WERI-Rb-1 (cell line): ENCODE measurements at regions not wholly inside any gene's neighbourhood (a gene's known extent, or its start where the extent isn't known, plus 50 kb on each side); places are given as distances from the start of the nearest gene placed in this dataset.

Experiments used
- DNase-seq: peaks from one replicate; pipeline ENCODE4 v3.0.0-alpha.2; 2020
- H3K27ac ChIP-seq: fragments of 250-450 bp; sonication (Bioruptor Pico); 2 replicates; pipeline ENCODE4 v1.5.1; 2020; ENCODE audit warnings: mild to moderate bottlenecking, moderate library complexity
- H3K27me3 ChIP-seq: fragments of 250-450 bp; sonication (Bioruptor Pico); 2 replicates; pipeline ENCODE4 v1.5.1; 2021; ENCODE audit warnings: mild to moderate bottlenecking, low read depth, moderate library complexity; ENCODE audit not compliant: insufficient read depth, severe bottlenecking
- H3K36me3 ChIP-seq: fragments of 250-450 bp; sonication (Bioruptor Pico); 2 replicates; pipeline ENCODE4 v1.5.1; 2020; ENCODE audit warnings: mild to moderate bottlenecking, moderate library complexity
- H3K4me3 ChIP-seq: 2 replicates; pipeline ENCODE4 v1.5.1; 2011; ENCODE audit warnings: low read depth, mild to moderate bottlenecking, control low read depth, low read length
- H3K9me3 ChIP-seq: fragments of 250-450 bp; sonication (Bioruptor Pico); 2 replicates; pipeline ENCODE4 v1.5.1; 2021; ENCODE audit warnings: mild to moderate bottlenecking, moderate library complexity; ENCODE audit not compliant: severe bottlenecking
- CTCF ChIP-seq: IDR thresholded peaks from 2 replicates; pipeline ENCODE4 v1.5.1; 2011; ENCODE audit warnings: low read depth, mild to moderate bottlenecking, control low read depth, inconsistent platforms, low read length

GRCh38 chr1:232192781-232193450 lies 437.0 kb downstream of the SIPA1L2 start:
- no peak for TF ChIP-seq CTCF
- no peaks in the 10 kb centered on the region for H3K36me3 ChIP-seq
- peaks cover 20% of the 10 kb centered on the region for H3K9me3 ChIP-seq
- H3K27ac ChIP-seq = no peak overlapping the region
- peaks cover 37% of the 10 kb centered on the region for H3K27me3 ChIP-seq
- no peak for DNase-seq
- no peak overlapping the region for H3K4me3 ChIP-seq

- Histone ChIP-seq H3K27me3 (peaks cover 47% of the 10 kb centered on the region), H3K36me3 (no peaks in the 10 kb centered on the region), H3K4me3 (no peak overlapping the region), H3K9me3 (peaks cover 20% of the 10 kb centered on the region), H3K27ac (no peak overlapping the region)
- DNase-seq = no peak
- TF ChIP-seq CTCF = no peak
Measured at GRCh38 chr1:232191560-232191959, 438.4 kb downstream of the SIPA1L2 start.

GRCh38 chr1:232188318-232188717 lies 441.6 kb downstream of the SIPA1L2 start:
- H3K4me3 ChIP-seq = no peak overlapping the region
- TF ChIP-seq CTCF = no peak
- DNase-seq = no peak

GRCh38 chr1:232186931-232187330 lies 443.0 kb downstream of the SIPA1L2 start:
- no peak for DNase-seq
- no peaks in the 10 kb centered on the region for H3K36me3 ChIP-seq
- H3K9me3 ChIP-seq = peaks cover 2% of the 10 kb centered on the region
- H3K4me3 ChIP-seq = no peak overlapping the region
- peaks cover 88% of the 10 kb centered on the region for H3K27me3 ChIP-seq
- H3K27ac ChIP-seq = no peak overlapping the region
- no peak for TF ChIP-seq CTCF

More at GRCh38 chr1:232188318-232188717, 441.6 kb downstream of the SIPA1L2 start:
- Histone ChIP-seq H3K9me3 (peaks cover 11% of the 10 kb centered on the region), H3K27me3 (peaks cover 79% of the 10 kb centered on the region), H3K36me3 (no peaks in the 10 kb centered on the region), H3K27ac (no peak overlapping the region)

GRCh38 chr1:232184561-232185530 lies 445.1 kb downstream of the SIPA1L2 start:
- Histone ChIP-seq H3K9me3 (peaks cover 2% of the 10 kb centered on the region), H3K27me3 (peaks cover 93% of the 10 kb centered on the region), H3K36me3 (no peaks in the 10 kb centered on the region), H3K27ac (no peak overlapping the region), H3K4me3 (no peak overlapping the region)
- no peak for DNase-seq
- TF ChIP-seq CTCF = no peak
